Stimulated activated CD8-positive, alpha-beta memory T cell treated with anti-CD3 and anti-CD28 coated beads, Interleukin-4, amount 100 ng/mL, for 24 hours (primary cell): ENCODE measurements at regions not wholly inside any gene's neighbourhood (a gene's known extent, or its start where the extent isn't known, plus 50 kb on each side); places are given as distances from the start of the nearest gene placed in this dataset.

Source experiments
- DNase-seq: peaks from one replicate; pipeline ENCODE4 v3.0.0-alpha.2; 2020; ENCODE audit warnings: low read depth

DNA sequence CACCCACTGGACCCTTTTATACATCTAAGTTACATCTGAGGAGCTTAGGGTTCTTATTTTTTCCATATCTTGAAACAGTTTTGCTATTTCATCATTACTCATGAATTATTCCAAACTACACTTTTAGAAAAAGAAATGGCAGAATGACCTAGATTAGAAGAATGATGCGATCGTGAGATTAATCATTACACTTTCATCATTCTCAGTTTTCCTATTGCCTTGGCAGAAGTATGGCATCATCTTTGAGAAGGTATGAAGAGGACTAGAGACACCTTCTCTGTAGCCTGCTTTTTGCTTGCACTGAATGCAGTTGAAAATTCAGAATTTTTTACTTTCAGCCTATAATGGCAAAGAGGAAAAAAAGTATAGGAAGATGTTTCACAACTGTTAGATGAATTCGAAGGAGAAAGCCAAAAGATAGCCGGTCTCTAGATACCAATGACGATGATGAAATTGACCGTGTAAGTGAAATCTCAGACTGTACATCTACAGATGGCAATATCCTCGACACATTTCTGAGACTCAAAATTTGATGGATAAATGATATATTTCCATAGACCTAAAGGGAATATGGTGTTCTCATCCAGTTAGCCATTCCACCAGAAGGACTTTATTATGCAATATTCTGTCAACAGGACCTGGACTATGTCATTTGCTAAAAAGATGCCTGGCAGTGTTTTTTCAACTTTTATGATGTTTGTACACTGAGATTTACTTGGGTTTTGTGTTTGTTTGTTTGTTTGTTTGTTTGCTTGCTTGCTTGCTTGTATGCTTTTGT, 191.8 kb downstream of the TOMM20 start:
- DNase-seq = no peak

GRCh38 chr1:234934611-234935033, 194.0 kb downstream of the TOMM20 start:
- no peak for DNase-seq

DNA sequence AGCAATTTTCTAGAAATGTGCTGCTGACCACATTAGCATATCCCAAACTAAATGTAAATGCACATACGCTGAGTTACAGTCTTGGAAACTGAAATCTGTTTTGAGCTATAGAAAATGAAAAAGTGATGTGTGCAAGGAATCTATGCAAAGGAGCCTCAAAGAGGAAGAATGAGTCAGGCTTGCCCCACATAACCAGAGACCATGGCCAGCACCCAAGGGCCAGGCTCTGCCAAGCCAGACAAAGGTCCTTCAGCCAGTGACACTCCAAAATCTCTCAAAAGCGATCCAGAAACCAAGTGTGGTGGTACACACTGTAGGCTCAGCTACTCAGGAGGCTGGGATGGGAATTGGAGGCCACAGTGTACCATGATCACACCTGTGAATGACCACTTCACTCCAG, 195.2 kb downstream of the TOMM20 start:
- no peak for DNase-seq

- DNase-seq = no peak
Observed at GRCh38 chr1:234932511-234933430, 195.9 kb downstream of the TOMM20 start.

DNA sequence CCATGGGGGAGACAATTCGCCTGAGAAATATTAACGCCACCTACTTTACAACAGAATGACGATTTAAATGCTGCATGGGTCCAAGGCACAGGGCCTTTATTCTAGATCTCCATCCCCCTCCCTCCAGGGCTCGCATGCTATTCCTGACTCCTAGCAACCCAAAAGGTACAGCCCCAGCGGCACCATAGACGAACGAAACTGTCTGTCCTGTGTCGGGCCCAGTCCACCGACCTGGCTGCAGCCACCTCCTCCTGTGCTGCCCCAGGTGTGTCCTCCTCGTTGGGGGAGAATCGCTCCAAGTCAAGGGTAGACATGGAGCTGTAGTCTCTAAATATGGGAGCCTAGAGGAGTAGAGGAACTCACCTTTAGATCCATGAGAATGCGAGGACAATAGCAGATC, 196.5 kb downstream of the TOMM20 start:
- no peak for DNase-seq

GRCh38 chr1:234931404-234931973, 197.1 kb downstream of the TOMM20 start:
- DNase-seq = no peak

DNA sequence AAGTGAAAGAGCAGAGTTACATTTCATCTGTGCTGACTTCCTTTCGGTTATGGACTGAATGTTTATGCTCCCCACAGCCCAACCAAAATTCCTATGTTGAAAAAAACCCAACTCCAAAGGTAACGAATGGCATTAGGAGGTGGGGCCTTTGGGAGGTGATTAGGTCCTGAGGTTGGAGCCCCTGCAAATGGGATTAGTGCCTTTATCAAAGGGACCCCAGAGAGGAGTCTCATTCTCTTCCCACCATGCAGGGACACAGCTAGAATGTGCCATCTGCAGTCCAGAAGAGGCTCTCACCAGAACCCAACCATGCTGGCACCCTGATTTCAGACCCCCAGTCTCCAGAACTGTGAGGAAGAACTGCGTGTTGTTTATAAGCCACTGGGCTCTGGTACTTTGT, 199.3 kb downstream of the TOMM20 start:
- DNase-seq = no peak

GRCh38 chr1:234928642-234929041, 200.0 kb downstream of the TOMM20 start:
- no peak for DNase-seq

- DNase-seq = no peak
Observed at GRCh38 chr1:234927971-234928640, 200.5 kb downstream of the TOMM20 start.

DNA sequence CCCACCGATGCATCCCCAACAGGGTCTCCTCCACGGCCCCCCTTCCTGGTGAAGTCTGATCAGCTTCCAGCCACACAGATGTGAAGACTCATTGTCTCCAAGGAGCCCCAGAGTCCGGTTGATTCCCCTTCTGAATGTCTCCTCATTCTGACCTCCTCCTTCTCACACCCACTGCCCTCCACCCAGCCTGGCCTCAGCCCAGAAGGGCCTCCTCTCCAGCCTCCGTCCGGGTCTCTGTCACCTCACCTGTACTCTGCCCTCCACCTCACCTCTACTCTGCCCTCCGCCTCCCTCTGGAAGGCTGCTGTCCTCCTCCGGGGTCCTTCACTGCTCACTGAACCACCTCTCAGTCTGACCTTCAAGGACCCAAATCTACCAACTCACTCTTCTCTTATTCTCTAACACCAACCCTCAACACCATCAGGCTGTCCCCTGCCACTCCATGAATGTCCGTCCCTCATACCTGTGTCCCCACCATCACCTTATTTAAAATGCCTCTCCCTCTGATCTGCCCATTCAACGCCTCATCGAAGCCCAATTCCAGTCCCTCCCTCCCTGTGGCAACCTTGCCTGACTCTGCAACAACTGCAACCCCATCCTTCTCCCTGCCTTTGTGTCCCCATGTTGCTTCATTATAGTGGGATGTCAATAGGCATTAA, 201.2 kb downstream of the TOMM20 start:
- no peak for DNase-seq

DNA sequence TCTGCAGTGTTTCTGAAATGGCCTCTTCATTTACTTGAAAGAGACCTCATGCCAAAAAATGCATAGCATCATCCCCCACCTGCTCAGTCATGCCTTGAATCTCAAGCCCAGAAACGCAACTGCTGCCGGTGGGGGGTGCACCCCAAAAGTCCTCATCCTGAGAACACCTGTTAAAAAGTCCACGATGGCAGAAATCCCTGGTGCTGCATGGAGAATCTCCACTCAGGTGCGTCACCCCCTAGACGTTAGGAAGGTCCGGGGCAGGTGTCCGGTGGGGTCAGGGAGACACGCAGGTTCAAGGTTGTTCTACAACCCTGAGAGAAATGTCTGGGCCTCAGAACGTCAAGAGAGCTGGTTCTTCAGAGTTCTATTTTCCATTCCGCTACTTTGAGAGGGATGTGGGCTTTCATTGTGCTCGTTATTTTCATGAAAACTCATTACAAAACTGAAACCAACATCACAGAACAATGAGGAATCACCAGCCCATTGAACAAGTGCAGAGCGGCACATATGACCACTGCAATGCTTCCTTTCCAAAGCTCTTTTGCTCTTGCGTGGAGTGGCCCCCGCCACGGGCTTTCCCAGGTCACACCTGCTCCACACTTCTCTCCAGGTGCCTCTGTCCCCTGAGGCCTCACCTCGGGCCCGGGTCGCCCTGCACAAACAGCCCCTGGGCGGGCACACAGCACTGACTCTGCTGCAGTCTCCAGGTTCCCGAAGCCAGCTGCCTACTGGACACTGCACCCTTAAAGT, 201.9 kb downstream of the TOMM20 start:
- peak; percentile 20 for DNase-seq

- no peak for DNase-seq
Observed at GRCh38 chr1:234926264-234926558, 202.4 kb downstream of the TOMM20 start.

DNA sequence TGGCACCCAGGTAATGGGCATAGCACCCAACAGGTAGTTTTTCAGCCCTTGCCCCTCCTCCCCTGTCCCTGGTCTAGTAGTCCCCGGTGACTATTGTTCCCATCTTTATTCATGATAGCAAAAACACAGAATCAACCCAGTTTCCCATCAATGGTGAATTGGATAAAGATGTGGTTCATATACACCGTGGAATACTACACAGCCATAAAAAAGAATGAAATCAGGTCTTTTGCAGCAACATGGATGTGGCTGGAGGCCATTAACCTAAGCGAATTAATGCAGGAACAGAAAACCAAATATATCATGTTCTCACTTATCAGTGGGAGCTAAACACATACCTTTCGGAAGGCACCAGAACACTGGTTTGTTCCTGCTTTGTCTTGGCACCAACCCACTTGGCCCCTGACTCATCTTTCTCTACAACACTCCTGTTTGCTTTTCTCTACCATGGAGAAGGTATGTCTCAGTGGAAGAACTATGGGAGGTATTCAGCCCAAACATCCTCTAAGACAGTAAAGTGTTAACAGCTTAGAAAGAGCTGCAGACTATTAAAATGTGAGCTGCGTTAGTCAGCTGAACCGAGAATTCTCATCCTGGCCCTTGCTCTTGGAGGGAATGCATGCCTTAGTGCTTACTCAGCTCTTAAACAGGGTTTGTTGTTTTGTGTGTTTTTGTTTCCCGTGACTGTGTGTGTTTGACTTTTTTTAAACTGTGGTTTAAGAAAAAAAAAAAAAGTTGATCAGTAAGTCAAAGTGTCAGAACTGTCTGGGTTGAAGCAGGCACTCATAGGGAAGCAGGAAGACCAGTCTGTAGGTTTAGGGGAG, 203.0 kb downstream of the TOMM20 start:
- DNase-seq = no peak

- no peak for DNase-seq
Observed at GRCh38 chr1:234924450-234925355, 203.9 kb downstream of the TOMM20 start.

DNA sequence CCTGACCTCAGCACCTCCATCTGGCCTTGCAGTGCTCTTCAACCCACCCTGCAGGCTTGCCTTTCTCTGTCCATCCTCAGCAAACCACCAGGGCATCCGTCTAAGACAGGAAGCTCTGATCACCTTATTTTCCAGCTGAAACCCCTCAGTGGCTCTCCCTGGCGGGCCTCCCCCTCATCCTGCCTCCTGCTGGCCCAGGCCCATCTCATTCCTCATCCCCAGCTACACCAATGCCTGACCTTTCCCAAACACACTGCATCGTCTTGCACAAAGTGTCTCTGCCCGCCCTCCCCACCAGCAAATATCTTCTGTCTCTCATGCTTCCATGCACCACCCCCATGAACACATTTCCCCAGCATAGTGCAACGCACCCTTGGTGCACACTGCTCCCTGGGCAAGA, 205.0 kb downstream of the TOMM20 start:
- no peak for DNase-seq

DNA sequence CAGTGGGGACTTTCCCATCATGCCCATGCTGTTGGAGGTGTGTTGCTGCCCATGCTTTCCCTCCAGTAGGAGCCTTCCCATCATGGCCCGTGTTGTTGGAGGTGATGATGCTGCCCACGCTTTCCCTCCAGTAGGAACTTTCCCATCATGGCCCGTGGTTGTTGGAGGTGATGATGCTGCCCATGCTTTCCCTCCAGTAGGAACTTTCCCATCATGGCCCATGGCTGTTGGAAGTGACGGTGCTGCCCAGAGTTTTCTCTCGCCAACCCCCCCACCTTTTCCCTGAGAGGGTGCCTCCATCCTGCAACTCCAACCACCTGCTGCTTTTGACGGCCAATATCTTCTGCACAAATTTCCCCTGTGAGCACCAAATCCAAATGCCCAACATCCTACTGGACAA, 205.7 kb downstream of the TOMM20 start:
- no peak for DNase-seq

GRCh38 chr1:234921266-234922062, 207.2 kb downstream of the TOMM20 start:
- no peak for DNase-seq

- DNase-seq = no peak
Observed at GRCh38 chr1:234920843-234921140, 207.8 kb downstream of the TOMM20 start.
